SK-N-SH (cell line): ENCODE measurements at regions not wholly inside any gene's neighbourhood (a gene's known extent, or its start where the extent isn't known, plus 50 kb on each side); places are given as distances from the start of the nearest gene placed in this dataset.

Experiments
- CTCF ChIA-PET: fragments of 300-600, 350-600 bp; formaldehyde crosslinking; extraction: SDS; loops from one replicate; lab custom pipeline; 2021; lab: Yijun Ruan, JAX
- POLR2A ChIA-PET: fragments of 350-600 bp; sonication (Branson Sonifier 250); formaldehyde crosslinking; extraction: SDS; loops from one replicate; lab custom pipeline; 2020; ENCODE audit warnings: antibody characterized with exemption, inconsistent platforms; lab: Yijun Ruan, JAX
- DNase-seq: peaks from one replicate; pipeline ENCODE4 v3.0.0; 2012
- H2AFZ ChIP-seq: fragments of 200-600 bp; sonication (generic); 2 replicates; pipeline ENCODE4 v1.8.1; 2016; ENCODE audit warnings: antibody characterized with exemption, mild to moderate bottlenecking, low read depth
- H3F3A ChIP-seq: fragments of 200-600 bp; sonication (generic); replicated peaks from 2 replicates; pipeline ENCODE3; 2016; ENCODE audit warnings: antibody characterized with exemption, mild to moderate bottlenecking; ENCODE audit not compliant: insufficient read depth
- H3K27ac ChIP-seq, 2 experiments: fragments of 200-500 bp in 1 of 2; fragments of 200-600 bp in 1 of 2; sonication (Bioruptor generic) in 1 of 2; sonication (generic), shearing (Covaris generic) in 1 of 2; 2 replicates each; pipeline versions ENCODE4 v1.5.1 to v1.6.1; 2014 to 2016; ENCODE audit warnings: low read depth in 2 of 2, inconsistent platforms in 1 of 2, low read length in 1 of 2, mild to moderate bottlenecking in 1 of 2, mixed read lengths in 1 of 2
- H3K27me3 ChIP-seq: fragments of 200-600 bp; sonication (generic), shearing (Covaris generic); 2 replicates; pipeline ENCODE4 v1.6.1; 2016; ENCODE audit warnings: mixed run types; ENCODE audit not compliant: insufficient read depth
- H3K36me3 ChIP-seq, 2 experiments: fragments of 200-500 bp in 1 of 2; fragments of 200-600 bp in 1 of 2; sonication (Bioruptor generic) in 1 of 2; sonication (generic) in 1 of 2; replicated peaks in 1 of 2; 2 replicates each; pipeline versions ENCODE3 to v1.5.1; 2014 to 2016; ENCODE audit warnings: low read length in 1 of 2, mild to moderate bottlenecking in 1 of 2; ENCODE audit not compliant: insufficient read depth in 2 of 2, control insufficient read depth in 1 of 2
- H3K4me1 ChIP-seq, 2 experiments: fragments of 200-500 bp in 1 of 2; fragments of 200-600 bp in 1 of 2; sonication (Bioruptor generic) in 1 of 2; sonication (generic), shearing (Covaris generic) in 1 of 2; 2 replicates each; pipeline versions ENCODE4 v1.5.1 to v1.6.1; 2014 to 2016; ENCODE audit warnings: low read depth in 1 of 2, low read length in 1 of 2, mixed run types in 1 of 2; ENCODE audit not compliant: insufficient read depth in 2 of 2, control insufficient read depth in 1 of 2
- H3K4me2 ChIP-seq: fragments of 200-600 bp; sonication (generic), shearing (Covaris generic); 2 replicates; pipeline ENCODE4 v1.6.1; 2017; ENCODE audit warnings: mixed run types
- H3K4me3 ChIP-seq, 2 experiments: fragments of 200-500 bp in 1 of 2; fragments of 200-600 bp in 1 of 2; sonication (Bioruptor generic) in 1 of 2; sonication (generic), shearing (Covaris generic) in 1 of 2; 2 replicates each; pipeline versions ENCODE4 v1.5.1 to v1.8.1; 2014 to 2016; ENCODE audit warnings: low read depth in 2 of 2, inconsistent platforms in 1 of 2, low read length in 1 of 2, mild to moderate bottlenecking in 1 of 2, mixed read lengths in 1 of 2, moderate library complexity in 1 of 2
- H3K79me2 ChIP-seq: fragments of 200-600 bp; sonication (generic); 2 replicates; pipeline ENCODE4 v1.8.1; 2017; ENCODE audit warnings: mild to moderate bottlenecking; ENCODE audit not compliant: insufficient read depth
- H3K9ac ChIP-seq: fragments of 200-600 bp; sonication (generic); 2 replicates; pipeline ENCODE4 v1.6.1; 2017; ENCODE audit warnings: mixed run types
- H3K9me2 ChIP-seq: fragments of 200-600 bp; sonication (generic); 2 replicates; pipeline ENCODE4 v1.6.1; 2017; ENCODE audit warnings: mixed run types
- H3K9me3 ChIP-seq: fragments of 200-600 bp; sonication (generic); 2 replicates; pipeline ENCODE4 v1.6.1; 2017; ENCODE audit warnings: mixed run types, mild to moderate bottlenecking, moderate library complexity
- H4K20me1 ChIP-seq: fragments of 200-600 bp; sonication (generic); 2 replicates; pipeline ENCODE4 v1.6.1; 2017; ENCODE audit warnings: mild to moderate bottlenecking, mixed run types; ENCODE audit not compliant: insufficient read depth
- CHD2 ChIP-seq: fragments of 150-350 bp; IDR thresholded peaks from 2 replicates; pipeline ENCODE4 v1.6.1; 2018; ENCODE audit warnings: low read length; ENCODE audit not compliant: partially characterized antibody
- EP300 ChIP-seq, 2 experiments: IDR thresholded peaks; 2 replicates each; pipeline versions ENCODE4 v1.4.0 to v1.6.1; 2012; ENCODE audit warnings: borderline replicate concordance in 1 of 2, low read depth in 1 of 2, low read length in 1 of 2
- FOXJ3 ChIP-seq: sonication (generic); formaldehyde crosslinking; IDR thresholded peaks from 2 replicates; pipeline ENCODE4 v1.5.1; 2020; ENCODE audit warnings: mild to moderate bottlenecking, missing genetic modification reagents
- FOXM1 ChIP-seq: IDR thresholded peaks from 2 replicates; pipeline ENCODE4 v1.4.0; 2012; ENCODE audit warnings: low read depth, mild to moderate bottlenecking
- GABPA ChIP-seq: IDR thresholded peaks from 2 replicates; pipeline ENCODE4 v1.4.0; 2012; ENCODE audit warnings: low read depth, mild to moderate bottlenecking
- IRF3 ChIP-seq: fragments of 150-350 bp; IDR thresholded peaks from 2 replicates; pipeline ENCODE4 v1.6.1; 2016; ENCODE audit warnings: mild to moderate bottlenecking, low read depth, low read length
- JUND ChIP-seq: IDR thresholded peaks from 2 replicates; pipeline ENCODE4 v1.4.0; 2012
- MEF2A ChIP-seq: IDR thresholded peaks from 2 replicates; pipeline ENCODE4 v1.4.0; 2012; ENCODE audit warnings: low read depth, borderline replicate concordance
- MXI1 ChIP-seq: IDR thresholded peaks from 2 replicates; pipeline ENCODE4 v1.6.1; 2012; ENCODE audit warnings: mild to moderate bottlenecking, low read depth, low read length, improper control_type of control experiment
- NFIC ChIP-seq: IDR thresholded peaks from 2 replicates; pipeline ENCODE4 v1.4.0; 2012; ENCODE audit warnings: borderline replicate concordance
- NRF1 ChIP-seq: IDR thresholded peaks from 2 replicates; pipeline ENCODE4 v1.6.1; 2012; ENCODE audit warnings: low read depth, mild to moderate bottlenecking, low read length
- POLR2AphosphoS5 ChIP-seq: IDR thresholded peaks from 2 replicates; pipeline ENCODE4 v1.6.1; 2012; ENCODE audit warnings: low read depth, low read length
- RAD21 ChIP-seq: IDR thresholded peaks from 2 replicates; pipeline ENCODE4 v1.6.1; 2012; ENCODE audit warnings: mild to moderate bottlenecking, low read length
- REST ChIP-seq: IDR thresholded peaks from 2 replicates; pipeline ENCODE4 v1.6.1; 2012; ENCODE audit warnings: mild to moderate bottlenecking, low read depth, low read length, moderate library complexity
- RFX5 ChIP-seq: IDR thresholded peaks from 2 replicates; pipeline ENCODE4 v1.6.1; 2012; ENCODE audit warnings: mild to moderate bottlenecking, improper control_type of control experiment, low read length
- SMC3 ChIP-seq: IDR thresholded peaks from 2 replicates; pipeline ENCODE4 v1.6.1; 2012; ENCODE audit warnings: low read depth, low read length, improper control_type of control experiment
- TAF1 ChIP-seq: IDR thresholded peaks from 2 replicates; pipeline ENCODE4 v1.6.1; 2012; ENCODE audit warnings: low read depth, mild to moderate bottlenecking, low read length, moderate library complexity, borderline replicate concordance
- TCF12 ChIP-seq: IDR thresholded peaks from 2 replicates; pipeline ENCODE4 v1.4.0; 2012
- TEAD4 ChIP-seq: IDR thresholded peaks from 2 replicates; pipeline ENCODE4 v1.4.0; 2012; ENCODE audit warnings: mild to moderate bottlenecking, borderline replicate concordance; ENCODE audit not compliant: insufficient read depth
- USF2 ChIP-seq: fragments of 150-350 bp; IDR thresholded peaks from 2 replicates; pipeline ENCODE4 v1.6.1; 2017; ENCODE audit warnings: antibody characterized with exemption, low read length, low read depth, borderline replicate concordance
- ZBTB33 ChIP-seq: IDR thresholded peaks from 2 replicates; pipeline ENCODE4 v1.4.0; 2012; ENCODE audit warnings: low read depth, borderline replicate concordance
- WGBS: methylation state at CpG from one replicate; pipeline ENCODE4 v1.1.6; 2017; ENCODE audit warnings: low lambda C conversion rate; 5-methylcytosine and 5-hydroxymethylcytosine counted together

- no peak for DNase-seq
- Histone ChIP-seq H3K79me2 (no peaks in the 10 kb centered on the region), H4K20me1 (no peaks in the 10 kb centered on the region), H3K4me3 (no peak overlapping the region), H3K9me2 (no peaks in the 10 kb centered on the region), H3K36me3 (no peaks in the 10 kb centered on the region), H3K4me1 (peaks cover 0 to 7% of the 10 kb centered on the region in 2 experiments; a peak in 2 of 4 replicates), H3K9ac (no peak overlapping the region), H2AFZ (no peak overlapping the region), H3F3A (no peaks in the 10 kb centered on the region), H3K27me3 (no peaks in the 10 kb centered on the region), H3K4me2 (no peak overlapping the region), H3K27ac (no peak overlapping the region), H3K9me3 (no peaks in the 10 kb centered on the region)
- 96% methylated on average over 3 of the region's 3 CpGs for WGBS
- POLR2A ChIA-PET, result no interaction called here
- CTCF ChIA-PET, result no interaction called here
- no peak for TF ChIP-seq USF2
- no peak for TF ChIP-seq POLR2AphosphoS5
- no peak for TF ChIP-seq TAF1
- TF ChIP-seq FOXJ3 (CRISPR knock-in tag), result no peak
- no peak for TF ChIP-seq FOXM1
- TF ChIP-seq MXI1, result no peak
- TF ChIP-seq NFIC, result no peak
- no peak for TF ChIP-seq TEAD4
- TF ChIP-seq ZBTB33, result no peak
- no peak for TF ChIP-seq NRF1
- TF ChIP-seq JUND, result no peak
These were observed 610.7 kb upstream of the ADGRL2 start for GRCh38 chr1:81190003-81190402.

GRCh38 chr1:81187635-81188034, 613.1 kb upstream of the ADGRL2 start:
- no peak for DNase-seq
- Histone ChIP-seq H3K36me3 (no peaks in the 10 kb centered on the region), H4K20me1 (no peaks in the 10 kb centered on the region), H3K27ac (no peak overlapping the region), H3K9me3 (no peaks in the 10 kb centered on the region), H3K4me1 (peaks cover 0 to 7% of the 10 kb centered on the region in 2 experiments; a peak in 1 of 4 replicates), H3F3A (no peaks in the 10 kb centered on the region), H3K4me3 (no peak overlapping the region), H3K27me3 (no peaks in the 10 kb centered on the region), H3K79me2 (no peaks in the 10 kb centered on the region), H3K9ac (no peak overlapping the region), H2AFZ (no peak overlapping the region), H3K9me2 (no peaks in the 10 kb centered on the region), H3K4me2 (no peak overlapping the region)
- ChIA-PET POLR2A (no interaction called here), CTCF (interaction anchor here (0.6 kb wide), 1 partner anchor 278 kb away, joined by 3 read pairs; no protein-coding TSS in a partner anchor)
- WGBS, result 85% methylated on average over 1 of the region's 1 CpG
- TF ChIP-seq RFX5 (no peak), CHD2 (no peak), RAD21 (no peak), JUND (no peak), SMC3 (no peak), IRF3 (no peak), TCF12 (no peak), NRF1 (no peak), REST (no peak), GABPA (no peak), MEF2A (no peak), USF2 (no peak), MXI1 (no peak), EP300 (IDR thresholded peaks at IDR 0.05; ENCODE audit: borderline replicate concordance in 1 of 2, low read depth in 1 of 2, low read length in 1 of 2) (no peak)
